Gastrocnemius medialis (tissue), 4 donors: ENCODE measurements at regions not wholly inside any gene's neighbourhood (a gene's known extent, or its start where the extent isn't known, plus 50 kb on each side); places are given as distances from the start of the nearest gene placed in this dataset.
"Not testable (repeated sequence)": the region's sequence is repeated elsewhere in the genome, so short reads cannot be mapped to it uniquely, and the experiment has no call there.

ENCODE experiments used
- POLR2A ChIP-seq, 2 donors: fragments of 450-650 bp; IDR thresholded peaks; one replicate each; pipeline ENCODE4 v1.6.1; 2017; ENCODE audit warnings: antibody characterized with exemption in 2 of 2, mild to moderate bottlenecking in 2 of 2, moderate library complexity in 2 of 2
- TF ChIP-seq, protein P1 (sequence below), 5 experiments: fragments of 450-650 bp in 3 of 5; fragments of 200-600 bp in 2 of 5; sonication (generic) in 2 of 5; IDR thresholded peaks in 4 of 5; conservative IDR thresholded peaks in 1 of 5; 1 replicate in 4 of 5; 2 replicates in 1 of 5; pipeline ENCODE4 v1.5.1; 2016 to 2019; ENCODE audit warnings: antibody characterized with exemption in 5 of 5, mild to moderate bottlenecking in 3 of 5, moderate library complexity in 3 of 5

DNA sequence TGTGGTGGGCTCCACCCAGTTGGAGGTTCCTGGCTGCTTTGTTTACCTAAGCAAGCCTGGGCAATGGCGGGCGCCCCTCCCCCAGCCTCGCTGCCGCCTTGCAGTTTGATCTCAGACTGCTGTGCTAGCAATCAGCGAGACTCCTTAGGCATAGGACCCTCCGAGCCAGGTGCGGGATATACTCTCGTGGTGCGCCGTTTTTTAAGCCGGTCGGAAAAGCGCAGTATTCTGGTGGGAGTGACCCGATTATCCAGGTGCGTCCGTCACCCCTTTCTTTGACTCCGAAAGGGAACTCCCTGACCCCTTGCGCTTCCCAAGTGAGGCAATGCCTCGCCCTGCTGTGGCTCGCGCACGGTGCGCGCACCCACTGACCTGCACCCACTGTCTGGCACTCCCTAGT lies 1719.9 kb downstream of the BRINP3 start:
- TF ChIP-seq, protein P1, sequence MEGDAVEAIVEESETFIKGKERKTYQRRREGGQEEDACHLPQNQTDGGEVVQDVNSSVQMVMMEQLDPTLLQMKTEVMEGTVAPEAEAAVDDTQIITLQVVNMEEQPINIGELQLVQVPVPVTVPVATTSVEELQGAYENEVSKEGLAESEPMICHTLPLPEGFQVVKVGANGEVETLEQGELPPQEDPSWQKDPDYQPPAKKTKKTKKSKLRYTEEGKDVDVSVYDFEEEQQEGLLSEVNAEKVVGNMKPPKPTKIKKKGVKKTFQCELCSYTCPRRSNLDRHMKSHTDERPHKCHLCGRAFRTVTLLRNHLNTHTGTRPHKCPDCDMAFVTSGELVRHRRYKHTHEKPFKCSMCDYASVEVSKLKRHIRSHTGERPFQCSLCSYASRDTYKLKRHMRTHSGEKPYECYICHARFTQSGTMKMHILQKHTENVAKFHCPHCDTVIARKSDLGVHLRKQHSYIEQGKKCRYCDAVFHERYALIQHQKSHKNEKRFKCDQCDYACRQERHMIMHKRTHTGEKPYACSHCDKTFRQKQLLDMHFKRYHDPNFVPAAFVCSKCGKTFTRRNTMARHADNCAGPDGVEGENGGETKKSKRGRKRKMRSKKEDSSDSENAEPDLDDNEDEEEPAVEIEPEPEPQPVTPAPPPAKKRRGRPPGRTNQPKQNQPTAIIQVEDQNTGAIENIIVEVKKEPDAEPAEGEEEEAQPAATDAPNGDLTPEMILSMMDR (IDR thresholded peaks at IDR 0.05 in 4 of 5, conservative IDR thresholded peaks at IDR 0.05 in 1 of 5), result not testable (repeated sequence)
- TF ChIP-seq POLR2A (IDR thresholded peaks at IDR 0.05), result not testable (repeated sequence)
